ENCODE measurements at regions not wholly inside any gene's neighbourhood (a gene's known extent, or its start where the extent isn't known, plus 50 kb on each side); places are given as distances from the start of the nearest gene placed in this dataset.

- no peak for DNase-seq (ENCODE audit: extremely low read depth, low read depth, low spot score)
Observed at GRCh38 chr3:140809316-140809715, 131.5 kb downstream of the TRIM42 start.

GRCh38 chr3:140816372-140817195 lies 125.1 kb upstream of the SLC25A36 start:
- DNase-seq (ENCODE audit: extremely low read depth, low read depth, low spot score), result no peak

DNA sequence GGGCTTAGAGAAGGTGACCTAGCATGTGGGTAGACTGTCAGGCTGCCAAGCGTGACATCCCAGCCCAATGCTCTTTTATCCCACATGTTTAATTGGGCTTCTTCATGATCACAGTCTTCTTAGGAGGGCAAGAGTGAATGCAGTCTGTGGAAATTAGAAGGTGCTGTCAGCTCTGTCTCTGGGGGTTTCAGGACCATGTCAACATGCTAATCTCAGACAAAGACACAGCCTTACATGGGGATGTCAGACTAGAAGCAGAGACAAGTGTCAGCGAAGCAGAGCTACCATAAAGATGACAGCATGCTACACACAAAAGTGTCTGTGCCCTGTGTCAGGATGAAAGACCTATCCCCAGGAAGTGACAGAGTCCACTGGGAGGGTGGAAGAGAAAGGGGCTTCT lies 120.1 kb upstream of the SLC25A36 start:
- no peak for DNase-seq (ENCODE audit: extremely low read depth, low read depth, low spot score)

DNA sequence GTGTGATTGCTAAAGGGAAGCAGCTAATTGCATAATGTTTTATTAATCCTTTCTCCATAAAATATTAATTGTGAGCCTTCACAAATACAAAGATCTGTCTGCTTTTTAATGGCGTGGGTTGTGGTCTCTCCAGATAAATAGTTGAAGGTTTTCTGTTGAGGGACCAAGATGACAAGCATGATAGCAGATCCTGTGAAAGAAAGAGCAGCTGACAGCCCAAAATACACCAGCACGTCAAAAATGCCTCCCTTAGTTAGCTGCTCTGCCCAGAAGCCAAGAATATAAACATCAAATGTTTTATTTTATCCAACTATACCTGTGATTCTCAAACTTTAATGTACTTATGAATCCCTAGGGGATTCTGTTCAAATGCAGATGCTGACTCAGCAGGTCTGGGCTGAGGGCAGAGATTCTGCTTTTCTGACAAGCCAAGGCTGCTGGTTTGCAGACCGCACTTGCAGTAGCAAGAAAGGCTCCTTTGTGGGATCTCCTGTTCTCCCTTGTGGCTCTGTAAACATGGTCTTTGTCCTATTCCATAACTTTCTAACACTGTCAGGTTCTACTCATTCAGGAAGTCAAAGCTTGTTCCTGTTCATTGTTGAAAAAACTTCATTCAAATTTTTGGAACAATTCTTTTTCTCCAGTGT lies 119.1 kb upstream of the SLC25A36 start:
- no peak for DNase-seq (ENCODE audit: extremely low read depth, low read depth, low spot score)

GRCh38 chr3:140823106-140823505 lies 118.5 kb upstream of the SLC25A36 start:
- DNase-seq (ENCODE audit: extremely low read depth, low read depth, low spot score), result no peak

DNA sequence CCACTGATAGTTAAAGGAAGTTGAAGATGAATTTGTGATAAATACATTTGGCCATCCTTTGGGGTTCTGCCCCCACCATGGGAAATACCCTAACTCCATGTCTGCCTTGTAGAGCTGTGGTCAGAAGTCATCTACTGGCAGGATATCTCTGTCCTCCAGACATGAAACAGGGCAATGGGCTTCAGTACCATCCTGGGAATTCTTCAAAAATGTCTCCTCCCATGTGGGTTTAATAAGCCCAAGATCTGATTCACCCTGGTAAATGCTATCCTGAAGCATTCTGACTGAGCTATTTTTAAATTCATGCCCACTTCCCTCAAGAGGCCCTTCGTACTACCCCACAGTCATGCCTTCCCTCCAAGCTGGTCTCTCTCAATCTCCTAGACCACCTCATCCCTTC lies 113.7 kb upstream of the SLC25A36 start:
- no peak for DNase-seq (ENCODE audit: extremely low read depth, low read depth, low spot score)

GRCh38 chr3:140828585-140828984 lies 113.1 kb upstream of the SLC25A36 start:
- no peak for DNase-seq (ENCODE audit: extremely low read depth, low read depth, low spot score)

- DNase-seq (ENCODE audit: extremely low read depth, low read depth, low spot score), result no peak
Observed at GRCh38 chr3:140829796-140830195, 111.8 kb upstream of the SLC25A36 start.

- no peak for DNase-seq (ENCODE audit: extremely low read depth, low read depth, low spot score)
Observed at GRCh38 chr3:140830391-140830790, 111.2 kb upstream of the SLC25A36 start.

GRCh38 chr3:140832883-140833282 lies 108.8 kb upstream of the SLC25A36 start:
- DNase-seq (ENCODE audit: extremely low read depth, low read depth, low spot score), result no peak

- DNase-seq (ENCODE audit: extremely low read depth, low read depth, low spot score), result no peak
Observed at GRCh38 chr3:140834266-140835037, 107.2 kb upstream of the SLC25A36 start.

GRCh38 chr3:140842984-140843649 lies 98.5 kb upstream of the SLC25A36 start:
- no peak for DNase-seq (ENCODE audit: extremely low read depth, low read depth, low spot score)

DNA sequence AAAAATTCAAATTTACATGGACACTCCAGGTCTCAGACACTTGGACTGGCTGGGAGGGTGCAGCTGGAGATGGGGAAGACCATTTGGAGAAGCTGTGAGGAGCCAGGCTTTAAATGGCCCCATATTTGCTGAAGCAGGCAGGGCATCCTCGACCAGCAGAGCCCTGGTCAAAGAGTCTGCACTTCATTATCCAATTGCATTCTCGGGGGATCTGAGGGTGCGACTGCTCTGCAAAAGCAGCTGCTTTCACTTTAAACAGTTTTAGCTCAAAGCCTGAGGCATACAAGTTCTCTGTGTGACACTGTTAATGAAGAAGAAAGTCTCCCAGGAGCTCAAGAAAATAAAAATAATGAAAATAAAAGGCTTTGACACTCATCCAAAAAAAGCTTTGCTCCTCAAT lies 98.0 kb upstream of the SLC25A36 start:
- no peak for DNase-seq (ENCODE audit: extremely low read depth, low read depth, low spot score)

DNA sequence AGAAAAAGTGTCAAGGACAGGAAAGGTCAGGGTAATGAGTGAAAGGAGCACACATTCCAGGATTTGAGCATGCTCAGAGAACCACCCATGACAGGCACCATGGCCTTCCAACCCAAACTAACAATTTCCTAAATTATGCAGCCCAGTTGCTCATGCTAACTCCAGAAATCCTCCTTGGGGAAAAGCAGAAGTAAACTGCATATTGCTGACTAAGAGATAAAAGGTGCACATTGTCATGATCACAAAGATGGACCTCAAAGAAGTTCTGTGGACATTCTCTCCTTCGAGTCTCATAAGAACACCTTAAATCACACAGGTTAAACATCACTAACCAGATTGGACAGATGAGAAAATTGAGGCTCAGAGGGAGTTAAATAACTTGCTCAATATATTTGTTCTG lies 97.6 kb upstream of the SLC25A36 start:
- no peak for DNase-seq (ENCODE audit: extremely low read depth, low read depth, low spot score)

- DNase-seq (ENCODE audit: extremely low read depth, low read depth, low spot score), result no peak
Observed at GRCh38 chr3:140845882-140846281, 95.8 kb upstream of the SLC25A36 start.

GRCh38 chr3:140848666-140849065 lies 93.0 kb upstream of the SLC25A36 start:
- no peak for DNase-seq (ENCODE audit: extremely low read depth, low read depth, low spot score)

- DNase-seq (ENCODE audit: extremely low read depth, low read depth, low spot score), result no peak
Observed at GRCh38 chr3:140850210-140850955, 91.3 kb upstream of the SLC25A36 start.

DNA sequence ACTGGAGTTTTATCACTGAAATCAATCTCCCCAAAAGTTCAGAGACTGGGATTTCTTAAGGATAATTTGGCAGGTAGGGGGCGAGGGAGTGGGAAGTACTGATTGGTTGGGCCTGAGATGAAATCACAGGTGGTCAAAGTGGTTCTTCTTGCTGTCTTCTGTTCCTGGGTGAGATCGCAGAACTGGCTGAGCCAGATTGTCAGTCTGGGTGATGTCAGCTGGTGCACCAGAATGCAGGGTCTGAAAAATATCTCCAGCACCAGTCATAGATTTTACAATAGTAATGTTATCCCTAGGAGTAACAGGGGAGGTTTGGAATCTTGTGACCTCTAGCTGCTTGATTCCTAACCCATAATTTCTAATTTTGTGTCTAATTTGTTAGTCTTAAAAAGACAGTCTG lies 86.7 kb upstream of the SLC25A36 start:
- DNase-seq (ENCODE audit: extremely low read depth, low read depth, low spot score), result no peak

DNA sequence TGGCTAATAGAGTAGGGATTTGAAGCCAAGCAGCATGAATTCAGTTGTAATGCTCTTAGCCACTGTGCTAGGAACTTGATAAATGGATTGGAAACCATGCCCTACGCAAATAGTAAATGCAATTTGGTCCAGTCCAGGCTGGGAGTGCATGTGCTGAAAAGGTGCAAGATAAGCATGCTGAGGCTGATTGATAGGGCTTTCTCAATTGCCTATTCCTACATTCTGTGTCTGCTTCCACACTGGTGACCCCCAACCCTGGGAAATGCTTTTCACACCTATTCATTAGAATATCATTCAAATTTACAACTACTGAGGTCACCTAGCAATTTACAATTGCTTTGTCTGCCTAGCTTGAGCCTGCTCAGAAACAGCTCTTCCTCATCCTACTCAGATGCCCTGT lies 84.7 kb upstream of the SLC25A36 start:
- no peak for DNase-seq (ENCODE audit: extremely low read depth, low read depth, low spot score)

DNA sequence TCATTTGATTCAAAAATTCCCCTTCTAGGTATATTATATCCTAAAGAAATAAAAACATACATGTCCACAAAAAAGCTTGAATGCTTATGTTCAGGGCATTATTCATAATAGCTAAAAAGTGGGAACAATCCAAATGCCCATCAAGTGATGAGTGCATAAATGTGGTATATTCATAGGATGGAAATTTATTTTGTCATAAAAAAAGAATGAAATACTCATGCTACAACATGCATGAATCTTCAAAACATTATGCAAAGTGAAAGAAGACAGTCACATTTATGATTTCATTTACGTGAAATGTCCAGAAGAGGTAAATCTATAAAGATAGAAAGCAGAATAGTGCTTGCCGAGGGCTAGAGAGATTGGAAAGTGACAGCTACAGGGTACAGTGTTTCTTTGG lies 83.6 kb upstream of the SLC25A36 start:
- DNase-seq (ENCODE audit: extremely low read depth, low read depth, low spot score), result no peak
